Neural cell (in vitro differentiated cells): ENCODE measurements at regions not wholly inside any gene's neighbourhood (a gene's known extent, or its start where the extent isn't known, plus 50 kb on each side); places are given as distances from the start of the nearest gene placed in this dataset.

Source experiments
- H2AFZ ChIP-seq: fragments of 200-600, 300-800 bp; sonication (generic), shearing (Covaris generic); 2 replicates; pipeline ENCODE4 v1.6.0; 2014; ENCODE audit warnings: low read depth, mild to moderate bottlenecking, antibody characterized with exemption, low read length, moderate library complexity
- H3F3A ChIP-seq: fragments of 200-600 bp; shearing (Covaris generic); 2 replicates; pipeline ENCODE4 v1.6.1; 2016; ENCODE audit warnings: mild to moderate bottlenecking, moderate library complexity, mixed read lengths, antibody characterized with exemption, low read length; ENCODE audit not compliant: insufficient read depth, poor library complexity, severe bottlenecking
- H3K27ac ChIP-seq: fragments of 200-600, 300-800 bp; sonication (generic), shearing (Covaris generic); 2 replicates; pipeline ENCODE4 v1.5.1; 2014; ENCODE audit warnings: mild to moderate bottlenecking, low read length, moderate library complexity
- H3K27me3 ChIP-seq: fragments of 300-800, 200-600 bp; sonication (generic), shearing (Covaris generic); 2 replicates; pipeline ENCODE4 v1.6.0; 2014; ENCODE audit warnings: mild to moderate bottlenecking, low read depth, low read length, moderate library complexity; ENCODE audit not compliant: insufficient read depth
- H3K36me3 ChIP-seq: fragments of 300-800, 200-600 bp; sonication (generic), shearing (Covaris generic); 2 replicates; pipeline ENCODE4 v1.5.1; 2014; ENCODE audit warnings: mild to moderate bottlenecking, antibody characterized with exemption, low read length, moderate library complexity; ENCODE audit not compliant: insufficient read depth
- H3K4me2 ChIP-seq: fragments of 300-800, 200-600 bp; sonication (generic), shearing (Covaris generic); 2 replicates; pipeline ENCODE4 v1.6.0; 2014; ENCODE audit warnings: mild to moderate bottlenecking, low read length
- H3K4me3 ChIP-seq: fragments of 300-800, 200-600 bp; sonication (generic), shearing (Covaris generic); 2 replicates; pipeline ENCODE4 v1.5.1; 2014; ENCODE audit warnings: mild to moderate bottlenecking, low read length, moderate library complexity
- H3K79me2 ChIP-seq: fragments of 200-600 bp; shearing (Covaris generic); replicated peaks from 2 replicates; pipeline ENCODE4 v1.6.0; 2014; ENCODE audit warnings: mild to moderate bottlenecking, low read length, moderate library complexity; ENCODE audit not compliant: insufficient read depth
- H3K9ac ChIP-seq: fragments of 300-800, 200-600 bp; sonication (generic), shearing (Covaris generic); 2 replicates; pipeline ENCODE4 v1.6.1; 2016; ENCODE audit warnings: mild to moderate bottlenecking, low read length, mixed read lengths
- H3K9me2 ChIP-seq: fragments of 200-600 bp; shearing (Covaris generic); 2 replicates; pipeline ENCODE4 v1.6.1; 2016; ENCODE audit warnings: mild to moderate bottlenecking, low read length, mixed read lengths; ENCODE audit not compliant: insufficient read depth
- H3K9me3 ChIP-seq: fragments of 200-600, 300-800 bp; sonication (generic), shearing (Covaris generic); 2 replicates; pipeline ENCODE4 v1.6.1; 2016; ENCODE audit warnings: mild to moderate bottlenecking, mixed run types, low read length, moderate library complexity, mixed read lengths
- H4K20me1 ChIP-seq: fragments of 200-600 bp; shearing (Covaris generic); 2 replicates; pipeline ENCODE4 v1.6.1; 2016; ENCODE audit warnings: mild to moderate bottlenecking, mixed run types; ENCODE audit not compliant: insufficient read depth
- CTCF ChIP-seq: fragments of 450-650 bp; IDR thresholded peaks from 2 replicates; pipeline ENCODE4 v1.5.1; 2014; ENCODE audit warnings: antibody characterized with exemption, mild to moderate bottlenecking, moderate library complexity; ENCODE audit not compliant: poor library complexity, severe bottlenecking
- EP300 ChIP-seq: fragments of 450-650 bp; conservative IDR thresholded peaks from 2 replicates; pipeline ENCODE4 v1.6.1; 2014; ENCODE audit warnings: antibody characterized with exemption, mild to moderate bottlenecking, moderate library complexity; ENCODE audit not compliant: poor library complexity, severe bottlenecking
- EZH2 ChIP-seq: fragments of 200-600, 300-800 bp; shearing (Covaris generic), sonication (generic); IDR thresholded peaks from 2 replicates; pipeline ENCODE4 v1.6.1; 2014; ENCODE audit warnings: antibody characterized with exemption, low read length, borderline replicate concordance, mild to moderate bottlenecking; ENCODE audit not compliant: insufficient read depth, poor library complexity, severe bottlenecking
- MXI1 ChIP-seq: fragments of 450-650 bp; conservative IDR thresholded peaks from 2 replicates; pipeline ENCODE4 v1.6.1; 2014; ENCODE audit warnings: antibody characterized with exemption, mild to moderate bottlenecking; ENCODE audit not compliant: poor library complexity, severe bottlenecking
- POLR2AphosphoS5 ChIP-seq: IDR thresholded peaks from 2 replicates; pipeline ENCODE4 v1.6.1; 2012
- RAD21 ChIP-seq: fragments of 450-650 bp; conservative IDR thresholded peaks from 2 replicates; pipeline ENCODE4 v1.6.1; 2014; ENCODE audit warnings: antibody characterized with exemption, mild to moderate bottlenecking, moderate library complexity
- REST ChIP-seq: IDR thresholded peaks from 2 replicates; pipeline ENCODE4 v1.6.1; 2012; ENCODE audit warnings: borderline replicate concordance
- SMC3 ChIP-seq: fragments of 450-650 bp; conservative IDR thresholded peaks from 2 replicates; pipeline ENCODE4 v1.6.1; 2014; ENCODE audit warnings: antibody characterized with exemption, mild to moderate bottlenecking, moderate library complexity; ENCODE audit not compliant: poor library complexity
- TAF1 ChIP-seq: IDR thresholded peaks from 2 replicates; pipeline ENCODE4 v1.6.1; 2012; ENCODE audit warnings: low read depth

- no peak overlapping the region for H3K9ac ChIP-seq
- H3K4me2 ChIP-seq: no peak overlapping the region
- H3K27me3 ChIP-seq: no peaks in the 10 kb centered on the region
- H3K9me3 ChIP-seq: no peaks in the 10 kb centered on the region
- H3K79me2 ChIP-seq: no peaks in the 10 kb centered on the region
- H3K9me2 ChIP-seq: no peaks in the 10 kb centered on the region
- no peak for TF ChIP-seq REST
- TF ChIP-seq EP300: no peak
- no peak overlapping the region for H3K4me3 ChIP-seq
- no peaks in the 10 kb centered on the region for H3F3A ChIP-seq
- no peaks in the 10 kb centered on the region for H3K36me3 ChIP-seq
- no peaks in the 10 kb centered on the region for H4K20me1 ChIP-seq
- no peak overlapping the region for H3K27ac ChIP-seq
- no peak overlapping the region for H2AFZ ChIP-seq
These were observed 103.6 kb upstream of the SHB start for GRCh38 chr9:38172586-38172985.

- Histone ChIP-seq H3K4me2 (no peak overlapping the region), H3K27me3 (no peaks in the 10 kb centered on the region), H3K79me2 (no peaks in the 10 kb centered on the region), H3K9me3 (no peaks in the 10 kb centered on the region), H4K20me1 (no peaks in the 10 kb centered on the region), H3K27ac (no peak overlapping the region), H3F3A (no peaks in the 10 kb centered on the region), H3K4me3 (no peak overlapping the region), H3K36me3 (no peaks in the 10 kb centered on the region), H3K9me2 (no peaks in the 10 kb centered on the region), H2AFZ (no peak overlapping the region), H3K9ac (no peak overlapping the region)
- TF ChIP-seq EZH2 (no peak), SMC3 (no peak), MXI1 (no peak), EP300 (no peak), CTCF (no peak), TAF1 (no peak), REST (no peak), POLR2AphosphoS5 (no peak), RAD21 (no peak)
These were observed 102.9 kb upstream of the SHB start for GRCh38 chr9:38171926-38172325.
